Natural killer cell (primary cell): ENCODE measurements at regions not wholly inside any gene's neighbourhood (a gene's known extent, or its start where the extent isn't known, plus 50 kb on each side); places are given as distances from the start of the nearest gene placed in this dataset.
"Not testable (repeated sequence)": the region's sequence is repeated elsewhere in the genome, so short reads cannot be mapped to it uniquely, and the experiment has no call there.

Experiments used
- ATAC-seq, 3 donors: fragments of 150-1000 bp in 2 of 3; fragments of 200-7000 bp in 1 of 3; cut with Tn5 transposase; 1 replicate in 1 of 3; 2 replicates in 2 of 3; pipeline ENCODE4 v1.10.0; 2021; ENCODE audit warnings: mild to moderate bottlenecking in 2 of 3, moderate library complexity in 2 of 3
- DNase-seq, 2 donors: peaks; one replicate each; pipeline versions ENCODE4 v3.0.0 to v3.0.0-alpha.2; 2013 to 2021; ENCODE audit warnings: mixed read lengths in 1 of 2
- H3K27ac ChIP-seq: one replicate; pipeline ENCODE4 v1.5.1; 2013; ENCODE audit warnings: mild to moderate bottlenecking, low read length
- H3K27me3 ChIP-seq: one replicate; pipeline ENCODE4 v1.6.1; 2013; ENCODE audit warnings: low read length; ENCODE audit not compliant: control insufficient read depth, insufficient read depth
- H3K36me3 ChIP-seq: one replicate; pipeline ENCODE4 v1.6.1; 2013; ENCODE audit warnings: low read length; ENCODE audit not compliant: control insufficient read depth, insufficient read depth
- H3K4me1 ChIP-seq: one replicate; pipeline ENCODE4 v1.6.1; 2013; ENCODE audit warnings: low read length; ENCODE audit not compliant: control insufficient read depth, insufficient read depth
- H3K4me3 ChIP-seq: one replicate; pipeline ENCODE4 v1.5.1; 2013; ENCODE audit warnings: low read length
- H3K9me3 ChIP-seq: one replicate; pipeline ENCODE4 v1.6.1; 2013; ENCODE audit warnings: low read length; ENCODE audit not compliant: control insufficient read depth, insufficient read depth
- H3K27ac Mint-ChIP-seq, 2 donors: one replicate each; pipeline ENCODE4 v1.8.0; 2022; ENCODE audit warnings: mild to moderate bottlenecking in 2 of 2, mixed read lengths in 2 of 2, moderate library complexity in 1 of 2
- H3K27me3 Mint-ChIP-seq, 2 donors: one replicate each; pipeline ENCODE4 v1.8.0; 2022; ENCODE audit warnings: low read depth in 2 of 2, mixed read lengths in 2 of 2
- H3K36me3 Mint-ChIP-seq: one replicate; pipeline ENCODE4 v1.8.0; 2022; ENCODE audit warnings: mixed read lengths
- H3K4me1 Mint-ChIP-seq, 2 donors: one replicate each; pipeline ENCODE4 v1.8.0; 2022; ENCODE audit warnings: mixed read lengths in 2 of 2
- H3K4me3 Mint-ChIP-seq: one replicate; pipeline ENCODE4 v1.8.0; 2022; ENCODE audit warnings: mild to moderate bottlenecking, moderate library complexity, mixed read lengths
- H3K9me3 Mint-ChIP-seq, 2 donors: one replicate each; pipeline ENCODE4 v1.8.0; 2022; ENCODE audit warnings: mixed read lengths in 2 of 2
- WGBS: methylation state at CpG from one replicate; pipeline ENCODE4 v1.1.7; 2013; ENCODE audit warnings: missing lambda C conversion rate; ENCODE audit not compliant: insufficient coverage; 5-methylcytosine and 5-hydroxymethylcytosine counted together
- intact Hi-C: fragments of 100-400 bp; cut with micrococcal nuclease; formaldehyde crosslinking; loops from one replicate; pipeline ENCODE4 v1.14.2; 2022

GRCh38 chr7:63694296-63694695, 304.4 kb upstream of the ZNF722 start:
- H3K36me3 ChIP-seq, H3K27me3 Mint-ChIP-seq, H3K4me3 ChIP-seq, H3K27ac ChIP-seq, intact Hi-C loops, H3K27ac Mint-ChIP-seq, DNase-seq, H3K9me3 Mint-ChIP-seq, H3K4me1 Mint-ChIP-seq, H3K9me3 ChIP-seq, H3K4me3 Mint-ChIP-seq, H3K27me3 ChIP-seq, H3K4me1 ChIP-seq, H3K36me3 Mint-ChIP-seq, ATAC-seq: not testable (repeated sequence)
- 55% methylated on average over 21 of the region's 41 CpGs for WGBS
